NCI-H748 (cell line): ENCODE measurements at regions not wholly inside any gene's neighbourhood (a gene's known extent, or its start where the extent isn't known, plus 50 kb on each side); places are given as distances from the start of the nearest gene placed in this dataset.

ENCODE experiments used
- DNase-seq: peaks from one replicate; lab custom pipeline; 2025; ENCODE audit not compliant: unreplicated experiment; lab: John Stamatoyannopoulos, UW

GRCh38 chr15:66848116-66848515 lies 146.1 kb downstream of the SMAD6 start:
- DNase-seq = no peak

DNA sequence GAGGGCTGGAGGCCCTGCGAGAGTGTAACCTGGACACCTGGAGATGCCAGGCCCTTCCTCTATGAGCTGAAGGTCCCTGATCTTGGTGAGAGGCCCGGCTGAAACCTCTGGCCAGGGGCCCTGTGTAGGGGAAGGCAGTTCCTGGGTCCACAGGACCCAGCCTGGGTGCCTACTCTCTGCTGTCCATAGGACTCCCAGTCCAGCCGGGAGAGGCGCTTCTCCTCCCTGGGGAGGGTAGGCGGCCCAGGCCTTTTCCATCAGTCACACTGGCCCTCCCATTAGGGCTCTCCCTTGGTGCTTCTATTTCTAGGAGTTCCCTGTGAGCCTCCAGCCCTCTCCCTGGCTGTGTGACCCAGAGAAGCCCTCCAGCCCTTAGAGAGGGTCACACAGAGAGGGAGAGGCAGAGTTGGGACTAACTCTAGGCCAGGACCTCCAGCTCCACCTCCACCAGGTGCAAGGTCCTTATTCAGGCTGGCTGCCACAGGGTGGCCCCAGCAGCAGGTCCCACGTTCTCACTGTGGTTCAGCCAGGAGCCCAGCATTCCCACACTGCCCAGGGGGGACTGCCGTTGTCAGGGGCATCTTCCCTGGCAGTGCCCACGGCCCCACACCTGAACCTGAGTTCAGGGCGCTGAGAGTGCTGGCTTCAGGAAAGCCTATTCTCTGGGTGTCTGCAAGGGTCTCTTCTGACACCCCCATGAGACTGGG lies 146.8 kb downstream of the SMAD6 start:
- DNase-seq = no peak

GRCh38 chr15:66849393-66849745 lies 147.3 kb downstream of the SMAD6 start:
- DNase-seq = no peak

- no peak for DNase-seq
Measured at GRCh38 chr15:66849746-66850077, 147.7 kb downstream of the SMAD6 start.

DNA sequence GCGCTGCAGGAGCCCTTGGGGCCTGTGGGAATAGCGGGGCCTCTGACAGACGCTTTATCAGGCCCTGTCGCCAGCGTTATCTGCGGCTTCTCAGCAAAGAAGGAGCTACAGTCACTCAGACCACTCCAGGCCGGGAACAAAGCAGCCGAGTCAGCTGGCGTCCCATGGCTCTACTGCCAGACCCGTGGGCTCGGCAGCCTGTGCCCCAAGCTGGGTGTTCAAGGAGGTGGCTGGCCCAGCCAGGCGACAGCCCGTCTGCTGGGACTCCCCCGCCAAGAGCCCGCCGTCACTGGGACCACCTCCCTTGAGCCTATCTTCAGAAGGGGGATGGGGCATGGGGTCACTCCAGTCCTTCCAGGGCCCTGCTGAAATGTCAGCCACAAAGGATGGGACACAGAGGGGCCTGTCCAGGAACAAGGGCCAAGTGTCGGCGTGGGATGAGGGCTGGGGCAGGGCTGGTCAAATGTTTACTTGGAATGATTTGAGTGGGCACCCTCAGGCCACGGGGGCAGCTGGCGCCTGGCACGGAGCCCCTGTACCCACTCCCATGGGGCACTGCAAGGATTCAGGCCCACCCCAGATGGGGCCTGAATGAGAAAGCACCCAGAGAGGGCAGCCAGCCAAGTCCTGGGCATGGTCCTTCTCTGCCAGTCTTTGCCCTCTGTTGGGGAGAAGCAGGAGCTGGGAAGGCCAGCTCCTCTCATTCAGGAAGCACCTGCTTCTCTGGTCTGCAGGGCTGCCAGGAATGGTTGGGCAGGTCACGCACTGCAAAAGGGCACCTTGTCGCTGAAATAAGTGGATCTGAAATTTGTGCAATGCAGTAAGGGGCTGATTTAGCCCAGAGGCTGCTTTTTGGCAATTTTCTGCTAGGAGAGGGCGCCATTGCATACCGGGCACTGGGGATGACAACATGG lies 148.3 kb downstream of the SMAD6 start:
- DNase-seq = no peak

DNA sequence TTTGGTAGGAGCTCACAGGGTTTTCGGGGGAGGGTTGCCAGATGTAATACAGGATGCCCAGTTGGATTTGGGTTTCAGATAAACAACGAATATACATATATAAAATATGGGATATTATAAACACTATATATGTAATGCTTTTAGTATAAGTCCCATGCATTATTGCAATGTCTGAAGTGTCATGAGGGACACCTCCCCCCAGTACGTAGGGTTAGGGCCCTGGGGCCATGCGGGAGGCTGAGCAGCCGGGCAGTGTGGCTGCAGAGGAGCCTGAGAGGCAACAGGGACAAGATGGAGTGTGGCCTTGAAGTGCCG lies 148.9 kb downstream of the SMAD6 start:
- DNase-seq = no peak

DNA sequence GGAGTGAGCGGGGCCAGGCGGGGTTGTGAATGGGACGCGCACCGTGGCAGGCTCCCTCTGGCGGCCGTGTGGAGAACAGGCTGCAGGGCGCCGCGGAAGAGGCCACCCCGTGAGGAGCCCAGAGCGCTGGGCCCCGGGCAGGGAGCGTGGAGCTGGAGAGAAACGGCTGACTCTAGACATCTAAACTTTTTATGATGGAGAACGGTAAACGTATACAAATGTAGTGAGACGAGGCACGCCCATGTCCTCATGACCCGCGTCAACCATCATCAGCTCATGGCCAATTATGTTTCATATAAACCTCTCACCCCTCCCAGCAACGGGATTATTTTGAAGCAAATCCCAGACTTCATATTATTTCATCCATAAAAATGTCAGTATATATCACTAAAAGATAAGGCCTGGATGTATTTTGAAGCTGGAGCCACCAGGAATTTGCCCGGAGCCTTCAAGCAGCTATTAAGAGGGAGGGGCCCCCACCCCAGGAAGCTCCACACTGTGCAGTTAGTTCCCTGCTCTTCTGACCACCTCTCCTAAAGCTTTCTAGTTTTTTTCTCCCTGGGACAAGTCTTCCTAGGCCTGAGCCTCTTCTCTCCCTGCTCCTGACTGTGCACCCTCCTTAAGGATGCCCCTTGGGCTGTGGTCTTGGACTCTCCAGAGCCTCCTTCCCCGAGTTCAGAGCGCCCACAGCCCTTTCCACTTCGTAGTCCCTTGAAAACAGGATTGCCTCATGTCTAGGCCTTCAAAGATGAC lies 149.5 kb downstream of the SMAD6 start:
- peak; percentile 75 for DNase-seq

GRCh38 chr15:66852064-66852905 lies 150.2 kb downstream of the SMAD6 start:
- DNase-seq = no peak

GRCh38 chr15:66854012-66854965 lies 152.3 kb downstream of the SMAD6 start:
- DNase-seq = no peak

DNA sequence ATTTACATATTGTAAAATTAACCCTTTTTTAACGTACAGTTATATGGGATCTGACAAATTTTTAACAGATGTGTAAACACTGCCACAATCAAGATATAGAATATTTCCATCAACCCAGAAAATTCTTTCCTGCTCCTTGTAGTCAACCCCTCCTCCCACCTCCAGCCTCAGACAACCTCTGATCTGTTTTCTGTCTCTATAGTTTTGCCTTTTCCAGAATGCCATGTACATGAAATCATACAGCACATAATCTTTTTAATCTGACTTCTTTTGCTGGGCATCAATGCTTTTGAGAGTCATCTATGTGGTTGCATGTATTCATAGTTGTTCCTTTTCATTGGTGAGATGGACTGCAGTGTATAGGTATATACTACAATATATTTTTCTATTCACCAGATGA lies 153.0 kb downstream of the SMAD6 start:
- DNase-seq = no peak

DNA sequence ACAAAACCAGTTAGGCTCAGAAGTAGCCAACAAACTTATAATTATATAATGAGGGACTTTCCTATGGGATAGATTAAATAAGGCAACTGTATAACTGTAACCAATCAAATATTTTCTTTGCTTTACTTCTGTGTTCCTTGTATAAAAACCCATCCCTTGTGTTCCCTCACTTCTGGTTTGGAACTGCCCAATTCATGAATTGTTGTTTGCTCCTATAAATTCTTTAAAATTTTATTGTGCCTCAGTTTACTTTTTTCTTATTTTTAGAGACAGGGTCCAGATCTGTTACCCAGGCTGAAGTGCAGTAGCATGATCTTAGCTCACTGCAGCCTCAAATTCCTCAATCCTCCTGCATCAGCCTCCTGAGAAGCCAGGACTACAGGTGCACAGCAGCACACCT lies 155.7 kb downstream of the SMAD6 start:
- no peak for DNase-seq

DNA sequence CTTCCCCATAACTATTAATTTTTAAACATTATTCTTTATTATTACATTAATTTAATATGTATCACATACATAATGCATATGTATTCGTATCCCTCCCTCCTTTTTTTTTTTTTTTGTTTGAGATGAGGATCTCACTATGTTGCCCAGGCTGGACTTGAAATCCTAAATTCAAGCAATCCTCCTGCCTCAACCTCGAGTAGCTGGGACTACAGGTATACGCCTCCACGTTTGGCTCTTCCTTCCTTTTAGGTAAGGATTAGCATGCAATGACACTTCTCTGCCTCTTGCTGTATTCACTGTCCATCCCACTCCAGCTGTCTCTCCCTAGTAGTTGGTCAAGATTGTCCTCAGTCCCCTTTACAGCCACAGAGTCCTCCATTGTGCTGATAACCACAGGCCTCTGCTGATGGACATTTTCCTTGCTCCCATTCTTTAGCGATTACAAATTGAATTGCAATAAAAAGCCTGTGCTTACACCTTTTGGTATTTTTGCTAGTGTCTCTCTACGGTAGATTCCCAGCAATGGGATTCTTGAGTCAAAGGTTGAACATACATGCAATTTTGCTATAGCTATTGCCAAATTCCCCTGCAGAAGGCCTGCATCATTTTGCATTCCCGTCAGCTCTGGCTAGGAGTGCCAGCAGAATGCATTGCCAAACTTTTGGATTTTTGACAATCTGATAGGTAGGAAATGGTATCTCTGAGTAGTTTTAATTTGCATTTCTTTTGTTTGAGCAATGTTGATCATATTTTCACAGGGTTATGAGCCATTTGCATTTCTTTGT lies 156.6 kb downstream of the SMAD6 start:
- no peak for DNase-seq

DNA sequence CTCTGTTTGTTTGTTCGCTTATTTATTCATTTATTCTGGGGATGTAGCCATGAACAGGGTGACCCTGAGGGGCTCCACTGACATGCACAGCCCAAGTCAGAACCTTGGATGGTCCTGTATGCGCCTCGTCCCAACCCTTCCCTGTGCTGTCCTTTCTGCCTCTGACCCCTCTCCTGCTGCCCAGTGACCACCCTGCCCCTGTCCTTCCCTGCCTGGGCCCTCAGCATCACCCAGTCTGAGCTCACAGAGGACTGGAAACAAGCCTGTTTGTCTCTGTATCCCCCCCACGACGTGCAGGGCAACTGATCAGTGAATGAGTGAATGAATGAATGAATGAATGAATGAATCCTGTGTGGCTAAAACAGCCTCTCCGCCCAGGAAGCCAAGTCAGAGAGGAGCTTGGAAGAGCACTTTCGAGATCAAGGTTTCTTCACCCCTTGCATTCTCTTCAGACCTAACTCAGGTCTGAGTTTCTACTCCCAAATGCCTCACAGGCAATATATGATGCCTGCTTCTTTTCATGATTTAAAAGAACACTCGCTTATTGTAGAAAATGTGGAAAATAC lies 157.7 kb downstream of the SMAD6 start:
- DNase-seq = no peak

DNA sequence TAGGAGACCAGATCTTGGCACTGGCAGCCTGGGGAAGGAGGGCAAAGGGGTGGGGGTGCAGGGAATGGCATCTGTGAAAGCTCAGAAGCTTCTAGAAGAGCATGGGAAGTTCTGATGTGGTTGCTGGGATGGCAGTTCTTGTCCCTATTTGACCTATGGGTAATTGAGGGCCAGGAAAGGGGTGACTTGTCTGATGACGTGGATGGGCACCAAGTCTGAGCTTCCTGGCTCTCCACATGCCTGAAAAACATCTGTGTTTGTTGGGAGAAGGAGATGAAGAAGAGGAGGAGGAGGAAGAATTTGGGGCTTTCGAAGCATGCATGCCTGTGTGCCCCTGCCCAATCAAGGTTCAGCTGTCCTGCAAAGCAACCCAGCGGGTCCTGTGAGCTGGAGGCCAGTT lies 158.8 kb downstream of the SMAD6 start:
- DNase-seq = no peak

- no peak for DNase-seq
Measured at GRCh38 chr15:66862111-66862939, 160.3 kb downstream of the SMAD6 start.

GRCh38 chr15:66862940-66863335 lies 160.9 kb downstream of the SMAD6 start:
- DNase-seq = peak; percentile 51

DNA sequence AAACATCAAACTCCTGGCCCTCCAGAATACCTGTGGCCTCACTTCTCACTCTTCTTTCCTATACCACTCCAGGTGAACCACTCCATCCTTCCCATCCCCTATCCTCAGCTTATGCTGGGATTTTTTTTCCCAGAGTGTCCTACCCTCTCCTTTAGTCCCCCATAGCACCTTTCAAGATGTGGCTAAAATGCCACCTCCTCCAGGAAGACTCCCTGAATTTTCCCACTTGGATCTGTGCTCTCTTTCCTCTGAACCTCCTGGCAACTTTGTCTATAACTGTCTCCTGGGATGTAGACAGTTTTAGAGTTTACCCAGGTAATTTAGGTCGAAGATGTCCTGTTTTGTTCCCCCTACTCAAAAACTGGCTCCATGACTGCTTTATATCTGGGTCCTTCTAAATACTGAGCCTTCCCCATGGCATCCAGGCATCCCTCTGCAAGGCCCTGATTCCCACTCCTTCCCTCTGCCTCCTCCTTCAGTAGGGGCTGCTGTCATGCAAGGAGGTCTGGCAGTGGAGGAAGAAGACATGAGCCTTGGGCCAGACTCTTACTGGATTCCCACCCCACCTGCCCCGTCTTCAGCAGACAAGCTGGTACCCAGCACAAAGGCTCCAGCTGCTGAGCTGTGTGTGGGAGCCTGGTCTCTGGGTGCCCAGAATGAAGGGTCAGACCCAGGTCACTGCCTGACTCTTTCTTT lies 161.5 kb downstream of the SMAD6 start:
- DNase-seq = no peak
